Fibroblast of upper back skin (primary cell): ENCODE measurements at regions not wholly inside any gene's neighbourhood (a gene's known extent, or its start where the extent isn't known, plus 50 kb on each side); places are given as distances from the start of the nearest gene placed in this dataset.
A peak's percentile ranks its signal among the peaks of the same experiment; 100 is the strongest.
"Not testable (repeated sequence)": the region's sequence is repeated elsewhere in the genome, so short reads cannot be mapped to it uniquely, and the experiment has no call there.

Experiments used
- DNase-seq: peaks from one replicate; pipeline ENCODE4 v3.0.0-alpha.2; 2013

- DNase-seq = peak; percentile 88
Measured at GRCh38 chr11:67804435-67805252, 130.2 kb upstream of the ALDH3B2 start.

GRCh38 chr11:67803519-67803918 lies 129.1 kb upstream of the ALDH3B2 start:
- not testable (repeated sequence) for DNase-seq

- peak; percentile 19 for DNase-seq
Measured at GRCh38 chr11:67803055-67803454, 128.6 kb upstream of the ALDH3B2 start.

- DNase-seq = not testable (repeated sequence)
Measured at GRCh38 chr11:67802623-67803022, 128.2 kb upstream of the ALDH3B2 start.

DNA sequence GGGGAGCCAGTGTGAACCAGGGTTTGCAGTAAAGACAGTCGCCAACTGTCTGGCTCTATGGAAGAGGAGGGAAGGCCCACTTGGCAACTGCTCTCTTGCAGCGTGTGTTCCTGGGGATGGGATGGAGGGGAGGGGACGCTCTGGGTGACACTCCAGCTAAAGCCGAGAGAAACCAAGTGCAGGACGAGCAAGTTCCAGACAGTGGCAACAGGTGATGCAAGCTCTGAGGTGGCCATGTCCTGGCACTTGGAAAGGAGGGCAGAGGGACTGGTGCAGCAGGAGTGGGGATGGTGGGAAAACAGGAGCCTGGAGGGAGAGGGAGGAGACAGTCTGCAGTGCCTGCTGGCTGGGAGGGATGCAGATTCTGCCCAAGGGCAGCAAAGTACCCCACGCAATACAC lies 127.0 kb upstream of the ALDH3B2 start:
- DNase-seq = not testable (repeated sequence)

DNA sequence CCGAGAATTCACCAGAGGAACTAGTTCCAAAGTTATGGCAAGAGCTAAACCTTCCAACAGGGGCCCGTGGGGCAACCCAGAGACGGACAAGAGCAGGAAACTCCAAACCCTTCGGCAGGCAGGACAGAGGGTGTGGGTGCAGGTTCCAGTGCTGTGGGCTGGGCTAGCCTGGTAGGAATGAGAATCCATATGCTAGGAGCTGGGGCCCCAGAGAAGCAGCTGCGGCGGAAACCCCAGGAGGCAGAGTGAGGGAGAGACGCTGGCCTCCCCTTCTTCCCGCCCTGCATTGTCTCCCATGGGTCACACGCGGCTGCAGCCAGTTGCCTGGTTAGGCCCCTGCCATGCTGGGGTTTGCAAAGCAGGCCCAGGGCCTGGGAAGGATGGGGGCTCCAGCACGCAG lies 126.2 kb upstream of the ALDH3B2 start:
- DNase-seq = not testable (repeated sequence)

DNA sequence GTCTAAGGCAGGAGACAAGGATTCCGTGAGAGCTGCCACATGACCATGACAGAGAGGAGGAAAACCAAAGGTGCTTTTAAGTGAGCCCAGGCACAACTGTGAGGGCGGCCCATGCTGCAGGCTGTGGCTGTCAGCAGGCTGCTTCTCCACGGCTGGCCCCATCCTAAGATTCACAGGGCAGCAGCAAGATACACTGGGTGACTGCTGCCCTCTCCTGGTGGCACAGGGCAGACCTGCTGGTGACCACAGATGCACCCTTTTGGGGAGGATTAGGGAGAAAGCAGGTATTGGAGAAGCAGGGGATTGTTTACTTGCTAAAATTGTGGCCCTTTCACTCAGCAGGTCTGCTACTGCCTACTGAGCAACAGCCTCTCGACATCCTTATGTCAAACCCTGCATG lies 125.4 kb upstream of the ALDH3B2 start:
- not testable (repeated sequence) for DNase-seq

DNA sequence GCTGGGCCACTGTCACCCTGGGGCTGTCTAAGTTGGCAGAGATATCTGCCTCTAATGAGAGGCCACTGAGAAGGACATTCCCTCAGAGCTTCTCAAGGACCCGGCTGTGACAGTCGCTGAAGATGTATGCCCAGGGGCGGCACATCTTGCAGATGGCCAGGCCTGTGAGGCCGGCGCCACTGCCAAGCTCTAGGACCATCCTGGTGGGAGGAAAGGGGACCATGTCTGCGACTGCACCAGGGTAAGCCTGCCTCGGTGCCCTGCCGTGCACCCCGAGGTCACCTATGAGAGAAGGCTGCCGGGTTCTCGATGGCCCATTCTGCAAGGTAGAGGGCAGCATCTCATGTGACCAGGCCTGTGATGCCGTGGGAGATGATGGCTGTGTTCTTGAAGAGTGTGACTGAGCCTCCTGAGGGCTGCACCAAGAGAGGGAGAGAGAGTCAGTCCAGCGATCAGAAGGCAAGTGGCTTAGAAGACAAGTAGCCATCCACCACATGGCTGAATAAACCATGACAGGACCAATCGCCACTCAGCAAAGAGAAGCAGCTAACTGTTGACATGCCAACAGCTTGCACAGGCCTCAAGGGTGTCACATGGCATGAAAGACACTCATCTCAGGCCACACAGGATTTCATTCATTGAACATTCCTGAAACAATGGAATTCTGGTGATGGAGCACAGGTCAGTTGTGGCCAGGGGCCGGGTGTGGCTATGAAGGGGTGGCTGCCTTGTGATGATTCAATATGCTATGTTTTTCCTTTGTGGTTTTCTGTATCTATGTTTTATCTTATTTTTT lies 123.5 kb upstream of the ALDH3B2 start:
- peak; percentile 17 for DNase-seq

- DNase-seq = no peak
Measured at GRCh38 chr11:67795746-67796145, 121.3 kb upstream of the ALDH3B2 start.

- not testable (repeated sequence) for DNase-seq
Measured at GRCh38 chr11:67793750-67794149, 119.3 kb upstream of the ALDH3B2 start.

DNA sequence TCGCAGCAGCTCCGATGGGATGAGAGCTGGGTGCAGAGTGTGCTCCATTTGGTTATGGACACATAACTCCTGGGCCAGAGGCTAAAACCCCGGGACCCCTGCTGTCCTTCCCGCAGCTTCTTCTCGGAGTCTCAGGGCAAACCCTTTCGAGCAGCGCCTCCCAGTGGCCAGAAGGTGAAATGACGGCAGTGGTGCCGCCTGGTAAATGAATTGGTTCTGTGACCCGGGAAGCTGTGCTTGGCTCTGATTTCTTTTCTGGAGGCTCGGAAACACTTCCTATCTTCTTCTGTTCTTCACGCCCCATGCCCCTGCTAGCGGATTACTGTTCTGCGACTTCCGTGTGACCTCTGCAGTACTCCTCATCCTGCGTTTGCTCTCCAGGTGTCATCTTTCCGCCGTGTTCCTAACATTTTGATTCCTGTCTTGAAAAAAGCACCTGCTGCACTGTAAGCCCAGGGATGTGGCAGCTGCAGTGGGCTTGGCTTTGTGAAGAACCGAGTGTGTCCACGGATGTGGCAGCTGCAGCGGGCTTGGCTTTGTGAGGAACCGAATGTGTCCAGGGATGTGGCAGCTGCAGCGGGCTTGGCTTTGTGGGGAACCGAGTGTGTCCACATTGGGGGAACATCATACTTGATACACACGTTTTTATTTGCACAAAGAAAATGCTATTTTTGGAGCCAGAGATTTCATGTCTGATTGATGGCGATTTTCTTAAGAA lies 118.0 kb upstream of the ALDH3B2 start:
- not testable (repeated sequence) for DNase-seq

GRCh38 chr11:67791598-67792170 lies 117.3 kb upstream of the ALDH3B2 start:
- DNase-seq = not testable (repeated sequence)

- DNase-seq = not testable (repeated sequence)
Measured at GRCh38 chr11:67788341-67788695, 113.9 kb upstream of the ALDH3B2 start.

DNA sequence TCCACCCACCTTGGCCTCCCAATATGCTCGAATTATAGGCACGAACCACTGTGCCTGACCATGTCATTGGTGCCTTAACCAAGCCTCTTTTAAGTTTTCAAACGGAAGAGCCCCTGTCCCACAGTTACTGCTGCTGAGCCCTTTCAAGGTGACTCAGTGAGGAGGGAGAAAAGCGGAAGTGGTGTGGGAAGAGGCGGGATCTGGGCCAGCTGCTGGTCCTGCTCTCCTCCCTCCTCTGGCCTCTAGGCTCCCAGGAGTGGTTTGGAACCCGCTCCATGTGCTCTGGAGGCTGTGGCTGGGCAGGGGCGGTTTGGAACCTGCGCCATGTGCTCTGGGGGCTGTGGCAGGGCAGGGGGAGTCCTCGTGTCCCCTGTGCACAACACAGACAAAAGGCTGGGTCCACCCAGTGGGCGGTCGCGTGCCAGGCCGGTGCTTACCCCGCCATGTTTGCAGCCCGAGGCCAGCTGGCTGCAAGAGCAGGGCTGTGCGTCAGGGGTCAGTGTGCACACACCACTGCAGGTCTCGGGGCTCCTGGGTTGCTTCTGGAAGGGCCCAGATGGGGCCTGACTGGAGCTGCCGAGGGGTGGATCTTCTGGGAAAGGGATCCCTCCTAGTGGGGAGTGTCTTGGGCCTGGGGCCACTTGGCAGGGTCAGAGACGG lies 113.4 kb upstream of the ALDH3B2 start:
- not testable (repeated sequence) for DNase-seq

DNA sequence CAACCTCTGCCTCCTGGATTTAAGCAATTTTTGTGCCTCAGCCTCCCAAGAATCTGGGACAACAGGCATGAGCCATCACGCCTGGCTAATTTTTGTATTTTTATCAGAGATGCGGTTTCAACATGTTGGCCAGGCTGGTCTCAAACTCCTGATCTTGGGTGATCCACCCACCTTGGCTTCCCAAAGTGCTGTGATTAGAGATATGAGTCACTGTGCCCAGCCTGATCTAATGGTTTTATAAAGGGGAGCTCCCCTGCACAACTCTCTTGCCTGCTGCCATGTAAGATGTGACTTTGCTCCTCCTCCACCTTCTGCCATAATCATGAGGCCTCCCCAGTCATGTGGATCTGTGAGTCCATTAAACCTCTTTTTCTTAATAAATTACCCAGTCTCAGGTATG lies 107.5 kb upstream of the ALDH3B2 start:
- not testable (repeated sequence) for DNase-seq

GRCh38 chr11:67781506-67781905 lies 107.1 kb upstream of the ALDH3B2 start:
- not testable (repeated sequence) for DNase-seq

GRCh38 chr11:67780056-67780455 lies 105.6 kb upstream of the ALDH3B2 start:
- DNase-seq = no peak

DNA sequence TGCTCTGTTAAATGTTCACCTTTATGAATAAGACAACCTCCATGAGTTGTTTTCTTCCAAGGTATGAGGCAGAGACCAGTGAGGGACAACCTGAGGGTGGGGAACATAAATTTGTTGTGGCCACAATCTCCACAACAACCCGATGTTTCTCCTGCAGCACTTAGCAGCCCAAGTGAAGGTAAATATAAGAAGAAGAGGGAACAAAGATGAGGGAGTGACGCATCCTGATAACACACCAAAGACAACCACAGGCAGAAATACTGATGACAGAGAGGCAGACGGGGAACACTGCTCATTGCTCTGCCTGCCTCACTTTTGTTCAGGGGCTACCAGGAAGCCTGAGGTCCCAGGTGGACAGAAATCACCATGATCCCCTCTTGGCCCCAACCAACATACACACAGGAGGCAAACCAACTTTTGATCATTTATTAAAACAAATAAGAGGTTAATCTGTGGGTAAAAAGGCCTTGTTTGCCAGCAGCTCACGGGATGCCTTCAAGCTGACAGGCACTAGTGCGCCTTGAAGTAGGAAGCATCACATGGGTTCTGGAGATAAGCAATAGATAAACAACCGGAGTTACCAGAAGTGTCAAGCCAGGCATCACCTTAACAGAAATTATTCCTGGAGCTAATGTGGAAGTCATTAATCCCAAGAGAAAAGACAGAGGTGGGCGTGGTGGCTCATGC lies 104.9 kb upstream of the ALDH3B2 start:
- not testable (repeated sequence) for DNase-seq

- no peak for DNase-seq
Measured at GRCh38 chr11:67776852-67777520, 102.6 kb upstream of the ALDH3B2 start.

DNA sequence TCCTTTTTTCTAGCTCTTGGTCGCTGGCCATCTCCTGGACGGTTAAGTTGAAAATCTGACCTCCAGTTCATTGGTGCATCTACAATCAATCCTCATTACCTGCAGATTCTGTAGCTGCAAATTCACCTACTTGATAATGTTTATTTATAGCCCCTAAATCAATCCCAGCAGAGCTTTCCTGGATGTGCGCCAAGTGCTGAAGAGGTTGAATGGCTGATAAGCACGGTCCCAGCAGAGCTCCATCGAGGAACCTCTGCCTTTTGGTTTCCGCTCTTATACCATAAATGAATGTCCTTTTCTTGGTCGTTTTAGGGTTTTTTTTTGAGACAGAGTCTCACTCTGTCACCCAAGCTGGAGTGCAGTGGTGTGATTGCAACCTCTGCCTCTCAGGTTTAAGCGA lies 99.8 kb upstream of the ALDH3B2 start:
- not testable (repeated sequence) for DNase-seq
